Activated T-helper 1 cell treated with anti-CD3 and anti-CD28 coated beads, Interleukin-2, amount 50 U/mL, for 16 hours (primary cell): ENCODE measurements at regions not wholly inside any gene's neighbourhood (a gene's known extent, or its start where the extent isn't known, plus 50 kb on each side); places are given as distances from the start of the nearest gene placed in this dataset.

Experiments
- DNase-seq, 2 donors: peaks; one replicate each; pipeline ENCODE4 v3.0.0-alpha.2; 2020; ENCODE audit warnings: low read depth in 1 of 2, low spot score in 1 of 2

- DNase-seq = no peak
These were observed 296.1 kb upstream of the DMAC1 start for GRCh38 chr9:8095672-8096086.

GRCh38 chr9:8088477-8088876 lies 288.9 kb upstream of the DMAC1 start:
- no peak for DNase-seq

GRCh38 chr9:8085986-8086385 lies 286.4 kb upstream of the DMAC1 start:
- no peak for DNase-seq

- no peak for DNase-seq
These were observed 279.1 kb upstream of the DMAC1 start for GRCh38 chr9:8078641-8079140.

GRCh38 chr9:8074713-8075286 lies 275.2 kb upstream of the DMAC1 start:
- no peak for DNase-seq

GRCh38 chr9:8071445-8071798 lies 271.8 kb upstream of the DMAC1 start:
- DNase-seq = no peak

GRCh38 chr9:8070779-8071444 lies 271.3 kb upstream of the DMAC1 start:
- no peak for DNase-seq

- no peak for DNase-seq
These were observed 262.9 kb upstream of the DMAC1 start for GRCh38 chr9:8062459-8062858.

GRCh38 chr9:8053501-8053900 lies 253.9 kb upstream of the DMAC1 start:
- no peak for DNase-seq

- no peak for DNase-seq
These were observed 253.4 kb upstream of the DMAC1 start for GRCh38 chr9:8052991-8053390.

GRCh38 chr9:8037745-8038144 lies 238.2 kb upstream of the DMAC1 start:
- DNase-seq = no peak

GRCh38 chr9:8036914-8037524 lies 237.4 kb upstream of the DMAC1 start:
- no peak for DNase-seq

- DNase-seq = no peak
These were observed 234.2 kb upstream of the DMAC1 start for GRCh38 chr9:8033794-8034193.

- DNase-seq = no peak
These were observed 230.5 kb upstream of the DMAC1 start for GRCh38 chr9:8030095-8030494.

GRCh38 chr9:8027351-8027750 lies 227.8 kb upstream of the DMAC1 start:
- DNase-seq = no peak

- DNase-seq = no peak
These were observed 226.0 kb upstream of the DMAC1 start for GRCh38 chr9:8025551-8025950.

GRCh38 chr9:8020186-8020585 lies 220.6 kb upstream of the DMAC1 start:
- no peak for DNase-seq

- no peak for DNase-seq
These were observed 220.1 kb upstream of the DMAC1 start for GRCh38 chr9:8019636-8020035.

GRCh38 chr9:8014997-8015682 lies 215.6 kb upstream of the DMAC1 start:
- no peak for DNase-seq

- no peak for DNase-seq
These were observed 213.4 kb upstream of the DMAC1 start for GRCh38 chr9:8012986-8013385.

- DNase-seq = no peak
These were observed 212.4 kb upstream of the DMAC1 start for GRCh38 chr9:8011974-8012373.

GRCh38 chr9:7996558-7996957 lies 197.0 kb upstream of the DMAC1 start:
- no peak for DNase-seq
